Stimulated activated naive CD4-positive, alpha-beta T cell treated with Interleukin-2 at 50 U/mL for 16 hours (primary cell): ENCODE measurements at regions not wholly inside any gene's neighbourhood (a gene's known extent, or its start where the extent isn't known, plus 50 kb on each side); places are given as distances from the start of the nearest gene placed in this dataset.

Source experiments
- DNase-seq: peaks from one replicate; lab custom pipeline; 2025; lab: John Stamatoyannopoulos, UW

DNA sequence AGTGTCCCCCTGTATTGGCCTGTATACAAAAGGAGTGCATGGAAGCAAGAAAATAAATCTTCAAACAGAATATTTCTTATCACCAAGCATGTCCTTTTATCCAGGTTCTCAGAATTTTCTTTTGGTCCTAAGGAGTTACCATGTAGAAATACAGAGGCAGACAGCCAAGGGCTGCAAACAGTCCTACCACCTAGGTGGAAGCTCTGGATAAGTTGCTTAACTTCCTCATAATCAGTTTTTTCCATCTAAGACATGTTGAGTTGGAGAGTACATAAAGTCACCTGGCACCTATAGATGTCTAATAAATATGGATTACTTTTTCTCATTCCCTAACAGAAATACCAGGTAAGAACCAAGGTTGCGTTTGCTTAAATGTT is 57.0 kb upstream of the BLID start:
- DNase-seq: no peak

DNA sequence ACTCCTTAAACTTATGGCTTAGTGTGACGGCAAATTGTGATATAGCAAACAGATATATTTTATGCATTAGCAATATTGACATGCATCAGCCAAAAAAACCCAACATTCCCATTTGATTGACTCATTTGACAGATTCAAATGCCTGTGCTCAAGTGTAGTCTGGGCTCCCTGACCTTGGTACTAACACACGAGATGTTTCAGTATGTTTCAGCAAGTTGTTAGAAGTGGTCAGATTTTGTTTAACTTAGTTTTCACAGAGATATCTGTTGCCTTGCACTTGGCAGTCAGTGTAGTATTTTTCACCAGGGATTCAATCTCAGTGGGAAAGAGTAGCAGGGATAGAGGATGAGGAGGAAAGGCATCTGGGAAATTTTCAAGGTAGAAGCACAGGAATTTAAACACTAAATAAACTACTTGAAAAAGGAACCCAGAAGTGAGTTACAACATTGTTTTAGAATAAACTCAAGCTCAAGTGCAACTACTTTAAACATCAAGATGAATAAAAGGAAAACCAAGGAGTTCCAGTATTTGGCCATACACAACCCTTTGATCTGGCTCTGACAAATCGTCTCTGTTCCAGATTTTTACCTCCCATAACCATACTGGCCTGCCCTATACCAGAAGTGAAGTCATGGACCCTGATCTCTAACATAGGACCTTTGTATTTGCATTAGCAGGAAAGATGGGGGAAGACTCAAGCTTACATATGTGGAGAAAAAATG is 56.5 kb upstream of the BLID start:
- no peak for DNase-seq

DNA sequence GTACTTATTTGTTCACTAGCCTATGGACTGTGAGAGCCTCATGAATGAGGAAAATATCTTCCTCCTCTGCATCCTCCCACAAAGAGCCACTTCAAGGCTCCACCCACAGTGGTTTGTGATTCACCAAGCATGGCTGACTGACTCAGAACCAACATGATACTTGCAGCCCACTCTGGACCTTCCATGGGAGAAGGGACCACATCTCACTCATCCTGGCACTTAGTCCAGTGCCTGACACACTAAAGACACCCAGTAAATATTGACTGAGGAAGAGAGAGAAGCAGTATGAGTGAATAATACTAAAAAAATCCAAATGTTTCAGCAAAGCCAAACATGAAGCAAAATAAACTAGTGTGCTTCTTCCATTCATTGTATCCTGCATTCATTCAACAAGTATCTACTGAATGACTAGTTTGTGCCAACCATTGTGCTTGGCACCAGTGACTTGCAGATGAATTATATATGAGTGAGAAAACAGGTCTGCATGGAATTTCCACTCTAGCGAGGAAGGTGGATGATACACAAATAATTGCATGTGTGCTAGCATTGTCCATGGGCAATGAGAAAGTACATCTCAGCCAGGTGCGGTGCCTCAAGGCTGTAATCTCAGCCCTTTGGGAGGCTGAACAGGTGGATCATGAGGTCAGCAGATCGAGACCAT is 54.9 kb upstream of the BLID start:
- no peak for DNase-seq

DNA sequence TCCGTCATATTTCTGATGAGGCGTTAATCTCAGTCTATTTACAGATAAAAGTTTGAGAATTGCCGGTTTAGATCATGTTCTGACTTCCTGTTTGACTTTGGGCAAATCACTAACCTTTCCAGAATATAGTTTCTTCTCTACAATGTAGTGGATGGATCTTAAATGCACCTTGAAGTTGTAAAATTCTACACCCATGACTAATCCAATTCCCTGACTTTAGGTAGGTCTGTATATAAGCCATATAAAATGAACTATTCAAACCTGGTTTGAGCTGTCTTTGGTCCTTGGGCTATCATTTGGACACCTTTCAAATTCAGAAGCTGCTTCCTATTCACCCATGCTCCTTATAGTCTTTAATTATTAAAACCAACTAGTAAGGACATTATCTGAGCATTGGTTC is 52.2 kb upstream of the BLID start:
- DNase-seq: no peak

DNA sequence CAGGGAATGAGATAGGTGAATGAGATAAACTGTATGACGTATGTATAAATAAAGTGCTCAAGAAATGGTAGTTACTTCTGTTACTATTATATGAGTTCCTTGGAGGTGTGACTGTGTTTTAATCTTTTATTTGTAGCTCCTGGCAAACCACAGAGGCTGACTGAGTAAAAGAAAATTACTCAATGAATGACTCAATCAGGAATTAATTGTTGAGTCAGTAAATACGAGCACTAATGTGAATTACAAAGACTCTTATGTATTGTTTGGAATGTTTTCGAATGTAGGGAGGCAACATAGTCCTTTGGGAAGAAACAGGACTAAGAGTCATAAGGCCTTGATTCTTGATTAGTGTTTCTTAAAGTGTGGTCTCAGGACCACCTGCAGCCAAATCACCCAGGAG is 51.1 kb upstream of the BLID start:
- no peak for DNase-seq

DNA sequence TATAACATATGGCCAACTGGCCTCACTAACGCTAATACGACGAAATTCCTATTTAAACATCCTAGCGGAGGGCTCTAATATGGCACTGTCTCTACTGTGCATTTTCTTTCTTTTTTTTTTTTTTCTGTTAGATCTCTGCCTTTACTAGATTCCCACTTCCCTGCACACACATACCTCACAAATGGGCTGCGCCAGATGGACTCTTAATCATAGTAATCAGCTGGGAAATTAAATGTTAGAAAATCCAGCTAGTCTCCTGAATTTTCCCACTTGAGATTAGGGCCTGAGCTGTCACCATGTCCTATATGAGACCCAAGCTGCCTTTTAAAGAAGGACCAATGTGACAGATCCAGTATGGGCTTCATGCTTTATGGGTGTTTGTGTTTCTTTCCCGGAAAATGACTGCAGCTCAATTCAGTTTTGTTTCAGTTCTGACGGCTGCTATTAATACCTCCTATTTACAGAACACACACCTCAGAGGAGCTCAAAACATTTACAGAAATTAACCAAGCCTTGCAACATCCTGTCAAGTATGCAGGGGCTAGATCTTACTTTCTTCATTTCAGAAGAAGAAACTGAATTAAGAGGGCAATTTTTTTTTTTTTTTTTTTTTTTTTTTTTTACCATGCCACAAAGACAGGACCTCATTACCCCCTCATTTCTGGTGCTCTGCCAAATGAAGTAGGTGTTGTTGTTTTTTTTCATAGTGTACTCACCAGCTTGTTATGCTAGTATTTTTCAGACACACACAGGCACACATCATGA is 49.8 kb upstream of the BLID start:
- no peak for DNase-seq
